Tibial artery (tissue), 4 donors: ENCODE measurements at regions not wholly inside any gene's neighbourhood (a gene's known extent, or its start where the extent isn't known, plus 50 kb on each side); places are given as distances from the start of the nearest gene placed in this dataset.

Experiments
- DNase-seq, 2 donors: peaks; one replicate each; pipeline ENCODE4 v3.0.0-alpha.2; 2019
- H3K27ac ChIP-seq, 2 donors: fragments of 200-600 bp; sonication (generic) in 1 of 2; 1 replicate in 1 of 2; 2 replicates in 1 of 2; pipeline ENCODE4 v1.5.1; 2018 to 2019; ENCODE audit warnings: mild to moderate bottlenecking in 1 of 2
- H3K27me3 ChIP-seq, 2 donors: fragments of 200-600 bp; sonication (generic) in 1 of 2; one replicate each; pipeline versions ENCODE4 v1.5.1 to v1.6.0; 2016 to 2019
- H3K36me3 ChIP-seq, 3 donors: fragments of 200-600 bp; sonication (generic) in 2 of 3; one replicate each; pipeline ENCODE4 v1.5.1; 2016 to 2019; ENCODE audit warnings: mild to moderate bottlenecking in 2 of 3
- H3K4me1 ChIP-seq, 4 donors: fragments of 200-600 bp; sonication (generic) in 2 of 4; 1 replicate in 3 of 4; 2 replicates in 1 of 4; pipeline ENCODE4 v1.5.1; 2016 to 2019
- H3K4me3 ChIP-seq, 2 donors: fragments of 200-600 bp; sonication (generic) in 1 of 2; 1 replicate in 1 of 2; 2 replicates in 1 of 2; pipeline ENCODE4 v1.5.1; 2018 to 2019; ENCODE audit warnings: mild to moderate bottlenecking in 2 of 2
- H3K9me3 ChIP-seq, 3 donors: fragments of 200-600 bp; sonication (generic) in 1 of 3; one replicate each; pipeline ENCODE4 v1.5.1; 2016 to 2019
- intact Hi-C: fragments of 100-400 bp; cut with DNase I; formaldehyde crosslinking; loops from one replicate; pipeline ENCODE4 v1.15.0; 2023; ENCODE audit warnings: low total_unique reads
- TF ChIP-seq, protein P1 (sequence below), 2 experiments: fragments of 200-600 bp in 1 of 2; fragments of 450-650 bp in 1 of 2; IDR thresholded peaks; one replicate each; pipeline ENCODE4 v1.5.1; 2017 to 2019; ENCODE audit warnings: antibody characterized with exemption in 2 of 2, mild to moderate bottlenecking in 1 of 2, moderate library complexity in 1 of 2

DNA sequence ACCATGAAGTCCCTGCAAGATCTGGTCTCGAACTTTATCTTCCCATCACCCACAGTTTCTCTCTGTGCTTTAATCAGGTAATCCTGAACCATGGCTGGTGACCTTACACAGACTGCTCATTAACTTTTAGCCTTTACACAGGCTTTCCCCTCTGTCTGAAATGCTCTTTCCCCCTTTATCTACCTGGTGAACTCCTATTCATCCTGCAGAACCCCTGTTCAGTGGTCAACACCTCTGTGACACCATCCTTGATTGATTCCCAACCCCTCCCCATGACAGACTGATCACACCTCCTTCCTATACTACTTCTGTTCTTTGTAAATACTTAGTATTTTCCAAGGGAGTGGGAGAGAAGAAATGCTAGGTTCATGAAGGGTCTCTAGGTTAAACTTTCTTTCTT lies 254.0 kb downstream of the RPS24 start:
- Histone ChIP-seq H3K4me3 (no peak overlapping the region), H3K36me3 (no peaks in the 10 kb centered on the region), H3K4me1 (no peaks in the 10 kb centered on the region), H3K27me3 (peaks cover 0 to 7% of the 10 kb centered on the region in 2 donors), H3K9me3 (no peaks in the 10 kb centered on the region), H3K27ac (no peak overlapping the region)
- intact Hi-C loops = no loop called here
- no peak for DNase-seq
- TF ChIP-seq, protein P1, sequence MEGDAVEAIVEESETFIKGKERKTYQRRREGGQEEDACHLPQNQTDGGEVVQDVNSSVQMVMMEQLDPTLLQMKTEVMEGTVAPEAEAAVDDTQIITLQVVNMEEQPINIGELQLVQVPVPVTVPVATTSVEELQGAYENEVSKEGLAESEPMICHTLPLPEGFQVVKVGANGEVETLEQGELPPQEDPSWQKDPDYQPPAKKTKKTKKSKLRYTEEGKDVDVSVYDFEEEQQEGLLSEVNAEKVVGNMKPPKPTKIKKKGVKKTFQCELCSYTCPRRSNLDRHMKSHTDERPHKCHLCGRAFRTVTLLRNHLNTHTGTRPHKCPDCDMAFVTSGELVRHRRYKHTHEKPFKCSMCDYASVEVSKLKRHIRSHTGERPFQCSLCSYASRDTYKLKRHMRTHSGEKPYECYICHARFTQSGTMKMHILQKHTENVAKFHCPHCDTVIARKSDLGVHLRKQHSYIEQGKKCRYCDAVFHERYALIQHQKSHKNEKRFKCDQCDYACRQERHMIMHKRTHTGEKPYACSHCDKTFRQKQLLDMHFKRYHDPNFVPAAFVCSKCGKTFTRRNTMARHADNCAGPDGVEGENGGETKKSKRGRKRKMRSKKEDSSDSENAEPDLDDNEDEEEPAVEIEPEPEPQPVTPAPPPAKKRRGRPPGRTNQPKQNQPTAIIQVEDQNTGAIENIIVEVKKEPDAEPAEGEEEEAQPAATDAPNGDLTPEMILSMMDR (IDR thresholded peaks at IDR 0.05) = no peak

DNA sequence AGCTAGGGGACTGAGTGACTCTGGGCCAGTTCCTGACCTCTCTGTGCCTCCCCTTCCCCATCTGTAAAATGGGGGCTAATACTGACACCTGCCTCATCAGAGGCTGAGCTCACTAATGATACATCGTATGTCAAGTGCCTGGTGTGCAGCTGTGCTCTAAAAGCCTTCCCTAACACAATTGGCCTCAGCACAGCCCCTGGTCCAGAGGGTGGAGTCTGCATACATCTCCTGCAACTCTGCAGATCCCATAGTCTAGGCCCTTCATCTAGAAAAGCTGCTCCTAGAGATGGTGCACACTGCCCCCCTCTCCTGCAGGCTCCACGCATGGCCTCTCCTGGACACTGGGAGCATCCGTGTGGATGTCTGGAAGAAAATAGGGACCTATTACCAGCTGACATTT lies 255.0 kb downstream of the RPS24 start:
- Histone ChIP-seq H3K4me3 (no peak overlapping the region), H3K4me1 (no peaks in the 10 kb centered on the region), H3K9me3 (no peaks in the 10 kb centered on the region), H3K36me3 (no peaks in the 10 kb centered on the region), H3K27ac (no peak overlapping the region), H3K27me3 (peaks cover 0 to 8% of the 10 kb centered on the region in 2 donors)
- intact Hi-C loops = no loop called here
- TF ChIP-seq, protein P1 (IDR thresholded peaks at IDR 0.05) = no peak
- no peak for DNase-seq

DNA sequence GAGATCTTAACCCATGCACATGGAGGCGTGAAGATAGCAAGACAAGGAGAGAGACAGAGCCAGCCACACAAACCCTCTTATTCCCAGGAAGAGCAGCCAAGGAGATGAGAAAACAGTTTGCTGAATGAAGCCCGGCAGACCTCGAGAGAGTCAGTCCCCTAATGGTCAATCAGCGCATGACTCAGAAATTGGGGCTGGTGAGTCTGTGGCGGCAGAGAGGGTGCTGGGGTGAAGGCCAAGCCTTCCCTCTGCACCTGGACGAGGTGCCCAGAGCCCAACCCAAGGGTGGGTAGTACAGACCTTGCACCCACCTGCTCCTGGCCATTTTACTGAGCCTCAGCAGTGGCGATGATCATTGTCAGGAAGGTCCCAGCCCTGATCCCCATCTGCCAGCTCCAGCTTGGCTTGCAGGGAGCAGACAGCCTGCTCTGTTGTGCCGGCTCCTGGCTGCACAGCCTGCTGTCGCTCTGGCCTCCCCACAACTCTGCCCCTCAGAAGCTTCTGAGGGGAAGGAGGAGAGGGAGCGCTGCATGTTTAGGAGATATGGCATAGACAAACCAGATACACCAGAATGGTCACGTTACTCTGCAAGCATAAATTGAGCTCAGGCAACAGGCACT lies 256.6 kb downstream of the RPS24 start:
- no peak for DNase-seq
- Histone ChIP-seq H3K4me1 (no peaks in the 10 kb centered on the region), H3K27ac (no peak overlapping the region), H3K36me3 (no peaks in the 10 kb centered on the region), H3K27me3 (peaks cover 0 to 8% of the 10 kb centered on the region in 2 donors), H3K9me3 (no peaks in the 10 kb centered on the region), H3K4me3 (no peak overlapping the region)
- intact Hi-C loops = no loop called here
- TF ChIP-seq, protein P1 (IDR thresholded peaks at IDR 0.05) = no peak

DNA sequence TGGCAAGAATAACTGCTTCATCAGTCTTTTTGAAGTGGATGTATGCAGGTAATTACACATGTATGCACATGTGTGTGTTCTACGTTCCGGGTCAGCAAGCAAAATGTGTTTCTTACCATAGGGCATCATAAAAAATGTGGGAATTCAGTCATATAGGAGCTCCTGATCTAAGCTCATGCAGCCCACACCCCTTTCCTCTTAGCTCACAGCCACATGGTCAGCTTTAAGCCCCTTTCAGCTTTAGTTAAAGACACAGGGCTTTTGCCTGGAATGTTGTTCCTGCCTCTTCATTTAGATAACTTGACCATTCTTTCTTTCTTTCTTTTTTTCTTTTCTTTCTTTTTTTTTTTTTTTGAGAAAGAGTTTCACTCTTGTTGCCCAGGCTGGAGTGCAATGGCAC lies 258.1 kb downstream of the RPS24 start:
- TF ChIP-seq, protein P1 (IDR thresholded peaks at IDR 0.05) = no peak
- intact Hi-C loops = no loop called here
- DNase-seq = no peak

DNA sequence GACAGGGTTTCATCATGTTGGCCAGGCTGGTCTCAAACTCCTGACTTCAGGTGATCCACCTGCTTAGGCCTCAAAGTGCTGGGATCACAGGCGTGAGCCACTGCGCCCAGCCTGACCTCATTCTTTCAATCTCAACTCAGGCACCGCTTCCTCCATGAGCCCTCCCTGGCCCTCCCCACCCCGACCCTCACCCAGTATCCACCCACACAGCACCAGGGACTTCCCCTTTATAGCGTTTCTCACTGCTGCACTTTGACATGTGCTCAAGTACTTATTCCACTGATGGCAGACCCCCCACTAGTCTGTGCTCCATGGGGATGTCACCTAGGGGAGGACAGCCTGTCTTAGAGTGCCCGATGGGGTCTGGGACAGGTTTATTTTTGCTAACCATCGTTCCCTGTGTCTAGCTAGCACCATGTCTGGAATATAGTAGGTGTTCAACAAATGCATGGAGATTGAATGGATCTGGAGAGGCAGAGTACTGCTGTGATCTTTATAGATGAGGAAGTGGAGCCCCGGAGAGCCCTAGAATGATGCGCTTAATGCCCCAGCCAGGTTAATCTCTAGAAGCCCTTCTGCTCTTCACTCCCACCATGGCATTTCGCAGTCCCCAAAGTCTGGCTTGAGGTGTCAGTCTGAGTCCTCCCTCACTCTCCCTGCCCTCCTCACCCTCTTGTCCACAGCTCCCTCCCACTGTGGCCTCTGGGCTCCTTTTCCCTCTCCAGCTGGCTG lies 258.8 kb downstream of the RPS24 start:
- DNase-seq = no peak
- TF ChIP-seq, protein P1 (IDR thresholded peaks at IDR 0.05) = no peak
- intact Hi-C loops = no loop called here

More for the DNA sequence above, 258.1 kb downstream of the RPS24 start:
- Histone ChIP-seq H3K4me3 (no peak overlapping the region), H3K27ac (no peak overlapping the region), H3K36me3 (no peaks in the 10 kb centered on the region), H3K27me3 (peaks cover 0 to 8% of the 10 kb centered on the region in 2 donors), H3K9me3 (no peaks in the 10 kb centered on the region), H3K4me1 (no peaks in the 10 kb centered on the region)

More for the DNA sequence above, 258.8 kb downstream of the RPS24 start:
- Histone ChIP-seq H3K36me3 (no peaks in the 10 kb centered on the region), H3K4me1 (no peaks in the 10 kb centered on the region), H3K9me3 (no peaks in the 10 kb centered on the region), H3K27me3 (peaks cover 0 to 8% of the 10 kb centered on the region in 2 donors), H3K4me3 (no peak overlapping the region), H3K27ac (no peak overlapping the region)
